Esophagus muscularis mucosa (tissue), 4 donors: ENCODE measurements at regions not wholly inside any gene's neighbourhood (a gene's known extent, or its start where the extent isn't known, plus 50 kb on each side); places are given as distances from the start of the nearest gene placed in this dataset.

Experiments used
- EP300 ChIP-seq: sonication (generic); formaldehyde crosslinking; IDR thresholded peaks from one replicate; pipeline ENCODE4 v1.6.1; 2017; ENCODE audit warnings: antibody characterized with exemption
- POLR2A ChIP-seq: fragments of 450-650 bp; IDR thresholded peaks from one replicate; pipeline ENCODE4 v1.6.1; 2017; ENCODE audit warnings: antibody characterized with exemption, moderate library complexity, mild to moderate bottlenecking, low read depth
- TF ChIP-seq, protein P1 (sequence below), 3 experiments: fragments of 200-600 bp in 2 of 3; fragments of 450-650 bp in 1 of 3; sonication (generic) in 2 of 3; IDR thresholded peaks; one replicate each; pipeline ENCODE4 v1.5.1; 2017 to 2019; ENCODE audit warnings: antibody characterized with exemption in 3 of 3, mild to moderate bottlenecking in 2 of 3, moderate library complexity in 1 of 3

DNA sequence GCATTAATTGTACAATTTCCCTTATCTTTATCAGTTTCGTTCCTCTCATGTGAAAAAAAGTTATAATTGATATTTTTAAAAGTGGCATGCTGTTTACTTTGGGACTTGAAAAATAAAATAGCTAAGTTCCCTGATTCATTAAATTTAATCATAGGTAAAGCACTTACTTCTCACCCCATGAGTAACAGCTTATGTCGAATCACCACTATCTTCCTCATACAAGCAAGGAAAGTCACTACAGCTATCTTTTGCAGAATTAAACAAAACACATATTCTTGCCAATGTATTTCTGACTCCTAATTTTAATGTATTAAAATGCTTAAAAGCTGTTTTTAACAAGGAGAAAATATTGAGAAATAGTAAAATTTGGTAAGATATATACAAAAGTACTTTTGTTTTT, 832.4 kb upstream of the PCDH10 start:
- TF ChIP-seq POLR2A (no peak), EP300 (no peak)
- TF ChIP-seq, protein P1, sequence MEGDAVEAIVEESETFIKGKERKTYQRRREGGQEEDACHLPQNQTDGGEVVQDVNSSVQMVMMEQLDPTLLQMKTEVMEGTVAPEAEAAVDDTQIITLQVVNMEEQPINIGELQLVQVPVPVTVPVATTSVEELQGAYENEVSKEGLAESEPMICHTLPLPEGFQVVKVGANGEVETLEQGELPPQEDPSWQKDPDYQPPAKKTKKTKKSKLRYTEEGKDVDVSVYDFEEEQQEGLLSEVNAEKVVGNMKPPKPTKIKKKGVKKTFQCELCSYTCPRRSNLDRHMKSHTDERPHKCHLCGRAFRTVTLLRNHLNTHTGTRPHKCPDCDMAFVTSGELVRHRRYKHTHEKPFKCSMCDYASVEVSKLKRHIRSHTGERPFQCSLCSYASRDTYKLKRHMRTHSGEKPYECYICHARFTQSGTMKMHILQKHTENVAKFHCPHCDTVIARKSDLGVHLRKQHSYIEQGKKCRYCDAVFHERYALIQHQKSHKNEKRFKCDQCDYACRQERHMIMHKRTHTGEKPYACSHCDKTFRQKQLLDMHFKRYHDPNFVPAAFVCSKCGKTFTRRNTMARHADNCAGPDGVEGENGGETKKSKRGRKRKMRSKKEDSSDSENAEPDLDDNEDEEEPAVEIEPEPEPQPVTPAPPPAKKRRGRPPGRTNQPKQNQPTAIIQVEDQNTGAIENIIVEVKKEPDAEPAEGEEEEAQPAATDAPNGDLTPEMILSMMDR (IDR thresholded peaks at IDR 0.05): no peak
